OCI-LY7 (cell line): ENCODE measurements at regions not wholly inside any gene's neighbourhood (a gene's known extent, or its start where the extent isn't known, plus 50 kb on each side); places are given as distances from the start of the nearest gene placed in this dataset.

Experiments
- BruUV-seq: library from RNA; stranded (reverse); fragments of 400-500 nt; replicated peaks from 2 replicates; lab custom pipeline; 2021; lab: Mats Ljungman, UMichigan
- CTCF ChIA-PET: fragments of 300-600 bp; sonication (Branson Sonifier 250); formaldehyde crosslinking; loops from one replicate; lab custom pipeline; 2022; ENCODE audit warnings: antibody characterized with exemption; ENCODE audit not compliant: unreplicated experiment; lab: Charles Lee
- POLR2A ChIA-PET: fragments of 300-600 bp; sonication (Branson Sonifier 250); formaldehyde crosslinking; loops from one replicate; lab custom pipeline; 2022; ENCODE audit warnings: antibody characterized with exemption; lab: Charles Lee
- DNase-seq: peaks from one replicate; pipeline ENCODE4 v3.0.0-alpha.2; 2015; ENCODE audit warnings: low spot score
- H2AFZ ChIP-seq: fragments of 200-600 bp; sonication (generic), shearing (Covaris generic); 2 replicates; pipeline ENCODE4 v1.6.1; 2014; ENCODE audit warnings: mild to moderate bottlenecking, antibody characterized with exemption, low read length, moderate library complexity
- H3K27ac ChIP-seq: fragments of 200-600 bp; sonication (generic); 2 replicates; pipeline ENCODE4 v1.5.1; 2014; ENCODE audit warnings: mixed run types, low read depth, mild to moderate bottlenecking, moderate library complexity, low read length, inconsistent platforms; ENCODE audit not compliant: poor library complexity, severe bottlenecking
- H3K36me3 ChIP-seq: fragments of 200-600 bp; sonication (generic); 2 replicates; pipeline ENCODE4 v1.6.1; 2014; ENCODE audit warnings: mild to moderate bottlenecking, antibody characterized with exemption, low read length, moderate library complexity, mixed read lengths; ENCODE audit not compliant: insufficient read depth
- H3K4me1 ChIP-seq: fragments of 200-600 bp; sonication (generic); 2 replicates; pipeline ENCODE4 v1.5.1; 2014; ENCODE audit warnings: mild to moderate bottlenecking, low read length; ENCODE audit not compliant: insufficient read depth, poor library complexity, severe bottlenecking
- H3K4me2 ChIP-seq: fragments of 200-600 bp; sonication (generic); 2 replicates; pipeline ENCODE4 v1.6.1; 2014; ENCODE audit warnings: mild to moderate bottlenecking, low read length
- H3K4me3 ChIP-seq: fragments of 200-600 bp; sonication (generic); 2 replicates; pipeline ENCODE4 v1.5.1; 2014; ENCODE audit warnings: mild to moderate bottlenecking, low read depth, low read length; ENCODE audit not compliant: poor library complexity, severe bottlenecking
- H3K79me2 ChIP-seq: fragments of 200-600 bp; sonication (generic); 2 replicates; pipeline ENCODE4 v1.6.1; 2016; ENCODE audit warnings: low read depth, mild to moderate bottlenecking, low read length, moderate library complexity, mixed read lengths; ENCODE audit not compliant: insufficient read depth
- H3K9me2 ChIP-seq: fragments of 200-600 bp; sonication (generic); 2 replicates; pipeline ENCODE4 v1.6.1; 2016; ENCODE audit warnings: mild to moderate bottlenecking, low read length, mixed read lengths; ENCODE audit not compliant: insufficient read depth
- H3K9me3 ChIP-seq: fragments of 200-600 bp; sonication (generic); 2 replicates; pipeline ENCODE4 v1.6.1; 2014; ENCODE audit warnings: mild to moderate bottlenecking, mixed run types, low read length, mixed read lengths
- H4K20me1 ChIP-seq: fragments of 200-600 bp; sonication (generic); 2 replicates; pipeline ENCODE4 v1.6.1; 2014; ENCODE audit warnings: mild to moderate bottlenecking, antibody characterized with exemption, low read length, moderate library complexity, mixed read lengths; ENCODE audit not compliant: insufficient read depth
- EZH2phosphoT487 ChIP-seq: fragments of 200-600 bp; sonication (generic); IDR thresholded peaks from 2 replicates; pipeline ENCODE4 v1.6.1; 2018; ENCODE audit warnings: low read depth, borderline replicate concordance, mild to moderate bottlenecking, mixed run types, antibody characterized with exemption, low read length, moderate library complexity, mixed read lengths
- intact Hi-C: fragments of 100-400 bp; cut with micrococcal nuclease; formaldehyde crosslinking; loops from one replicate; pipeline ENCODE4 v1.10.0; 2022; ENCODE audit not compliant: unreplicated experiment
- TF ChIP-seq, protein P1 (sequence below): fragments of 200-600 bp; sonication (generic); conservative IDR thresholded peaks from 2 replicates; pipeline ENCODE4 v1.5.1; 2014; ENCODE audit warnings: mild to moderate bottlenecking, antibody characterized with exemption, low read length, moderate library complexity, mixed read lengths

DNA sequence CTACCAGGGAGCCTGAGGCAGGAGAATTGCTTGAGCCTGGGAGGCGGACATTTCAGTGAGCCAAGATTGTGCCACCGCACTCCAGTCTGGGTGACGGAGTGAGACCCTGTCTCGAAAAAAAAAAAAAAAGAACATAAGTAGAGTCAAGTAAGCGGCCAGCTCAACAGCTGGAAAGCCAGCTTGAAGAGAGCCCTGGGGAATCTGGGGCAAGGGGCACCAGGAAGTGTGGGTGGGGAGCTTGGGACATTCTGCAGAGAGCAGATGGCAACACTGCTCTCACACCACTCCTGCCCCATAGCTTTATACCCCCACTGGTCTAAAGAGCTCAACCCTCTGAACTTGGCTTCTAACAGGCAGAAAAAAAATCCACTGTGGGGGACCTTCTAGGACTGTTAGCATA, 505.6 kb downstream of the BUD13 start:
- no peak for TF ChIP-seq EZH2phosphoT487
- TF ChIP-seq, protein P1, sequence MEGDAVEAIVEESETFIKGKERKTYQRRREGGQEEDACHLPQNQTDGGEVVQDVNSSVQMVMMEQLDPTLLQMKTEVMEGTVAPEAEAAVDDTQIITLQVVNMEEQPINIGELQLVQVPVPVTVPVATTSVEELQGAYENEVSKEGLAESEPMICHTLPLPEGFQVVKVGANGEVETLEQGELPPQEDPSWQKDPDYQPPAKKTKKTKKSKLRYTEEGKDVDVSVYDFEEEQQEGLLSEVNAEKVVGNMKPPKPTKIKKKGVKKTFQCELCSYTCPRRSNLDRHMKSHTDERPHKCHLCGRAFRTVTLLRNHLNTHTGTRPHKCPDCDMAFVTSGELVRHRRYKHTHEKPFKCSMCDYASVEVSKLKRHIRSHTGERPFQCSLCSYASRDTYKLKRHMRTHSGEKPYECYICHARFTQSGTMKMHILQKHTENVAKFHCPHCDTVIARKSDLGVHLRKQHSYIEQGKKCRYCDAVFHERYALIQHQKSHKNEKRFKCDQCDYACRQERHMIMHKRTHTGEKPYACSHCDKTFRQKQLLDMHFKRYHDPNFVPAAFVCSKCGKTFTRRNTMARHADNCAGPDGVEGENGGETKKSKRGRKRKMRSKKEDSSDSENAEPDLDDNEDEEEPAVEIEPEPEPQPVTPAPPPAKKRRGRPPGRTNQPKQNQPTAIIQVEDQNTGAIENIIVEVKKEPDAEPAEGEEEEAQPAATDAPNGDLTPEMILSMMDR = no peak
- DNase-seq = no peak
- no peaks in the 10 kb centered on the region for H3K9me3 ChIP-seq
- H3K79me2 ChIP-seq = no peaks in the 10 kb centered on the region
- intact Hi-C loops = no loop called here
- ChIA-PET POLR2A (interaction anchor here (0.6 to 0.7 kb wide), 3 partner anchors 73 to 480 kb away, joined by 3 read pairs; no protein-coding TSS in a partner anchor), CTCF (no interaction called here)
- no peak overlapping the region for H3K4me2 ChIP-seq
- no peak overlapping the region for H3K4me3 ChIP-seq
- H2AFZ ChIP-seq = no peak overlapping the region
- H3K27ac ChIP-seq = no peak overlapping the region
- no peaks in the 10 kb centered on the region for H4K20me1 ChIP-seq
- H3K9me2 ChIP-seq = no peaks in the 10 kb centered on the region
- H3K4me1 ChIP-seq = no peaks in the 10 kb centered on the region
- no TSS peak for BruUV-seq
- H3K36me3 ChIP-seq = no peaks in the 10 kb centered on the region

DNA sequence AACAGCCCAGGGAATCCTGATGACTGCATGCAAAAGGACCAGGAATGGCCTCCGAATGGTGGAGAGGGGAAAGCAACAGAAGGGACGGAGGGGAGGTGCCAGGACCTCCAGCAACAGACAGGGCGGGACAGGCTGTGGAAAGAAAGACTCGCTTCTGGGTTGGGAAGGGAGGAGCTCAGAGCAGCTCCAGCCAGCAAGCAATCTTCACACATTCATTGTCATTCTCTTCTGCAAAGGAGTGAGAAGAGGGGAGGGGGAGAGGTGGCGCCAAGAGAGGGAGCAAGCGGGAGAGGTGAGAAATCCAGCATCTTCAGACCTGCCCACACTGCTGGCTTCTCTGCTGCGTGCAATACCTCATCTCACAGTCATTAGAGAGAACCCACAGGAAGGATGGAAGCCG, 509.0 kb downstream of the BUD13 start:
- no peaks in the 10 kb centered on the region for H3K4me1 ChIP-seq
- H3K9me2 ChIP-seq = no peaks in the 10 kb centered on the region
- H4K20me1 ChIP-seq = no peaks in the 10 kb centered on the region
- TF ChIP-seq EZH2phosphoT487 = no peak
- TF ChIP-seq, protein P1 = no peak
- no peak for DNase-seq
- POLR2A ChIA-PET = no interaction called here
- H3K4me3 ChIP-seq = no peak overlapping the region
- no peaks in the 10 kb centered on the region for H3K9me3 ChIP-seq
- CTCF ChIA-PET = no interaction called here
- no TSS peak for BruUV-seq
- H3K36me3 ChIP-seq = no peaks in the 10 kb centered on the region
- intact Hi-C loops = no loop called here
- no peak overlapping the region for H3K27ac ChIP-seq
- no peak overlapping the region for H2AFZ ChIP-seq
- H3K79me2 ChIP-seq = no peaks in the 10 kb centered on the region
- H3K4me2 ChIP-seq = no peak overlapping the region

DNA sequence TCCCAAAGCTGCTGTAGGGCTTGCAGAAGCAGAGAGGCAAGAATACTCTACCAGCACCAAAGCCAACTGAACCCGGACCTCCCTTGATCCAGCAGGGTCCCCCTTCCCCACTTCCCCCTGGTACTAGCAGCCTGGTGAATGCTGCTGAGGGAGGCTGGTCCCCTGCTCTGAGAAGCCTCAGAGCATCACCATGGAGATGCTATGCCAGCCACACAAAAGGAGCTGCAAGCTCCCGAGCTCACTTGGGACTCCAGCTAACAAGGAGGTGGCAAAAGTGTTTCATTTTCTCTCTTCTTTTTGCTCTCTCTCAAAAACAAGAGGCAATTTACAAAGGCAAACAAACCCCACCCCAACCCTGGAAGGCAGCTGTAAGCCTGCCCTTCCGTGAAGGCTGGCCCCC, 509.8 kb downstream of the BUD13 start:
- no peaks in the 10 kb centered on the region for H3K9me3 ChIP-seq
- H3K79me2 ChIP-seq = no peaks in the 10 kb centered on the region
- H4K20me1 ChIP-seq = no peaks in the 10 kb centered on the region
- TF ChIP-seq EZH2phosphoT487 = no peak
- TF ChIP-seq, protein P1 = no peak
- H3K9me2 ChIP-seq = no peaks in the 10 kb centered on the region
- no peak for DNase-seq
- H2AFZ ChIP-seq = no peak overlapping the region
- BruUV-seq = no TSS peak
- H3K4me3 ChIP-seq = no peak overlapping the region
- H3K4me2 ChIP-seq = no peak overlapping the region
- CTCF ChIA-PET = no interaction called here
- no peak overlapping the region for H3K27ac ChIP-seq
- no peaks in the 10 kb centered on the region for H3K36me3 ChIP-seq
- no peaks in the 10 kb centered on the region for H3K4me1 ChIP-seq
- intact Hi-C loops = no loop called here
- POLR2A ChIA-PET = no interaction called here
